Renal pelvis (tissue), 1 donor: ENCODE measurements at regions not wholly inside any gene's neighbourhood (a gene's known extent, or its start where the extent isn't known, plus 50 kb on each side); places are given as distances from the start of the nearest gene placed in this dataset.
"Not testable (repeated sequence)": the region's sequence is repeated elsewhere in the genome, so short reads cannot be mapped to it uniquely, and the experiment has no call there.

Source experiments
- DNase-seq: peaks from one replicate; pipeline ENCODE4 v3.0.0-alpha.2; 2013

- no peak for DNase-seq
Observed at GRCh38 chr16:13453938-13454553, 465.9 kb upstream of the ERCC4 start.

DNA sequence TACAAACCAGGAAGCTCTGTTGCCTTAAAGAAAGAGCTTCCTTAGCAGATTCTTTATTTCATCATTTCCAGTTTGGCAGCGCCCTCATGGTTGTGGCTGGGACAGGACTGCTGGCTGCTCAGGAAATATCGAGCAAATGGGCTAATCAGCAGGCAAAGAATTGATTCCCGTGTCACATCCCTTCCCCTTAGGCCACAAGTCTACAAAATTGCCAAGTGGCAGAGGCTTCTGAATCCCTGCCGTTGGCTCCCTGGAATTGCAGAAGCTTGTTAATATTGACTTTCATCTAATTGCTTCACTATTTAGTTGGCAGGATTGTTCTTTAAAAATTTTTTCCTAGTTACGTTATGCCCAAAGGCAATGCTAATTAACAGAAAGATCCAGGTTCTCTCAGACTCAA is 456.3 kb upstream of the ERCC4 start:
- DNase-seq = no peak

DNA sequence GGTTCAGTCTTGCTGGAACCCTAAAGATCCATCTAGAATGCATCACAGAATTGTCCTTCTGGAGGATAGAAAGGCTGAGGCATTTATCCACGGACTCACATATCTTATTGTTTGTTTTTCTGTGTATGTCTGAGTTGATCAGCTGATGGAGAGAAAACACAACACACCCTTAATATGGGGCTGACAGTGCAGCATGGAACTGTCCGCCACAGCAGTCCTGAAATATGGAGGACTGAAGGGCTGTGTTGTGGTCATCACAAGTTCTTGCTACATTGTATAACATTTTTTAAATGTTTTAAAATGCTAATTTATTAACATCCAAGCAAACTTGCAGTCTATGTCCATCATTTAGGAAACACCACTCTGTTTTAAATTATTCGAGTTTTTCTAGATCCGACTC is 448.9 kb upstream of the ERCC4 start:
- peak; percentile 29 for DNase-seq

GRCh38 chr16:13478991-13479390 is 441.0 kb upstream of the ERCC4 start:
- DNase-seq = no peak

- no peak for DNase-seq
Observed at GRCh38 chr16:13479549-13479948, 440.4 kb upstream of the ERCC4 start.

GRCh38 chr16:13480801-13481200 is 439.2 kb upstream of the ERCC4 start:
- no peak for DNase-seq

DNA sequence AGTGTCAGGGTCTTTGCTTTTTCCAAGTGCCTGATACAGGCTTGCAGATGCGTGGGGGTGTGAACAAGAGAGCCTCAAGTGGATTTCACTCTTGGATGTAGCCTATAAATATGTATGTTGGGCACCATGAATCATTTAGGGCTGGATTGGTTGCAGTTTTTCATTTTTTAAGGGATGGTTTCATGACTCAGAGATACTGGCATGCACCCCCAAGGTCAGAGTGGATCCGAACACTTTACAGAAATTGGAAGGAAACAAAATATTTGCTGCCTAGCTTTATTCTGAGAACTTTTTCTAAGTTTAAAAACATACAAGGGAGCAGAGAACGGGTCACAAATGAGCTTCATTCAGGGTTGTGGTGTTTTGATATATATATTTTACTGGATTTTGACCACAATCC is 436.8 kb upstream of the ERCC4 start:
- no peak for DNase-seq

GRCh38 chr16:13489416-13489815 is 430.5 kb upstream of the ERCC4 start:
- DNase-seq = not testable (repeated sequence)

DNA sequence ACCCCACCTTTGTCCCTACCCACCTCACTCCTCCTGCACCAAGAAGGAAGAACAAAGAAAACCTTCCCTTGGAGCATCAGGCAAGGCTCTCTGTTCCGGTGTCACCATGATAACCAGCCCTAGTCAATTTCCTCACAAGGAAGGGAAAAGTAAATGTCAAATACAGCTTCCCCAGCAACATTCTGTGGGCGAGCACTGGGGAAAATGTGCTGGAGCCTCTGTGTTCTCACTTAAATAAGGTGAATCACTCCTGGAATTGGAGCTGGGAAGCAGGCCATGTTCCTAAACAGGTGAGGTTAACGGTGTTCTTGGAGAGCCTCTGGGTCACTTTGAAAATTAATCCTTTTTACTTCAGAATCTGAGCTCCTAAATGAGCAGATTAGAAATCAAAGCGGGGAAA is 427.9 kb upstream of the ERCC4 start:
- no peak for DNase-seq

DNA sequence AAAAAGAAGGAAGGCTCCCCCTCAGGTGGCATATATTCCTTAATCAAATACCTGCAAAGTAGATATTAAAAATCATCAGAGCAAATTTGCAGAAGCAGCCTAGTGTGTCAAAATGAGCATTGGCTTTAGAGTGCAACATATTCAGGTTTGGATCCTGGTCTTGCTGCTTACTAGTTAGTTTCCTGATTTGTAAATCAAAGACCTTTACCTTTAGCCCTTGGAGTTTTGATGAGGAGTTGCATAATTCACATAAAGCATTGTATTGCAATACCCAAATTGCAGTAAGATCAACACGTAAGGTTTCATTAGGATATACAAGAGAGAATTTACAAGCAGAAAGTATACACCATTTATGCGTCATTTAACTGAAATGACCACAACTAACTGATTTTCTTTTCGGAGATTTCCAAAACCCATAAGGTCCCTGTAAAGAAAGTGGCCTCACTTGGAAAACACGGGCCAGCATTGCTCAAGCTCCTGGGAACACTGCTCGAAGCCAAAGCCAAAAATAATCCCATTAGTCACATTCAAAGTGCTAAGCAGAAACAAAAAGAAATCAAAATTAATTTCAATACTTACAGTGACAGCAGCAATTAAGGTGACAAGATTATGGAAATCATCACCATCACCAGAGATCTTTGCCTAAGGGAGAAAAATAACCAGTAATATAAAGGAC is 415.9 kb upstream of the ERCC4 start:
- no peak for DNase-seq

DNA sequence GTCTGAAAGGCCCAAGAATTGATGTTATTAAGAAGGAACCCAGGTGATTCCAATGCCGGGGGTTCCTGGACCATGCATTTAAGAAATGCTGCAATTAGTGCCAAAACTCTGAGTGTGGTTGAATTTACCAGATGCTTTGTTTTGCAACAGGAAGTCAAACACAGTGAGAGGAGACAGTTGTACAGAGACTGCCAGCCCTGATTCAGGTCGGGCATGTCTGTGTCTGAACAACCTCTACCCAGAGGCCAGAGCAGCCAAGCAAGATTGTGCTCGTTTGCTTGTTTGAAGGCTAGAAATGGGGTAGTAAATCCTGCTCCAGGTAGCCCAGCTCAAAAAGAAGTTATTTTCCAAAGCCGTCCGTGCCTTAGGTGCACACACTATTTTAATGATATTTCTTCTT is 412.4 kb upstream of the ERCC4 start:
- DNase-seq = no peak

- DNase-seq = no peak
Observed at GRCh38 chr16:13510425-13511151, 409.4 kb upstream of the ERCC4 start.

GRCh38 chr16:13517841-13518240 is 402.1 kb upstream of the ERCC4 start:
- DNase-seq = no peak

DNA sequence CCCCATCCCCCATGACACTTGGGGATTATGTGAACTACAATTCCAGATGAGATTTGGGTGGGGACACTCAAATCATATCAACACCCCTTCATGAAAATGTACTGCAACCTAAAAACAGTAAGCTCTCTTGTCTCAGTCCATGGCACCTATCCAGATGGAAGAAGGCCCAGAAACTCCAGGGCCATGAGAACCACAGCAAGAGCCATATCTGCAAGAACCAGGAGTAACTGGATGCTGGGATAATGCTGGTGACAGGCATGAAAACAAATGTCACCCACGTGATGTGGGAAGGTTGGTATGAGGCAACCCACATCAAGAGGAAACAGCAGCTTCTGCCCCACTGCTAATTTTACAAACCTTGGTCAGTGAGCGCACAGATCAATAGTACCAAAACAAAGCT is 400.1 kb upstream of the ERCC4 start:
- no peak for DNase-seq

- no peak for DNase-seq
Observed at GRCh38 chr16:13521356-13521755, 398.6 kb upstream of the ERCC4 start.

DNA sequence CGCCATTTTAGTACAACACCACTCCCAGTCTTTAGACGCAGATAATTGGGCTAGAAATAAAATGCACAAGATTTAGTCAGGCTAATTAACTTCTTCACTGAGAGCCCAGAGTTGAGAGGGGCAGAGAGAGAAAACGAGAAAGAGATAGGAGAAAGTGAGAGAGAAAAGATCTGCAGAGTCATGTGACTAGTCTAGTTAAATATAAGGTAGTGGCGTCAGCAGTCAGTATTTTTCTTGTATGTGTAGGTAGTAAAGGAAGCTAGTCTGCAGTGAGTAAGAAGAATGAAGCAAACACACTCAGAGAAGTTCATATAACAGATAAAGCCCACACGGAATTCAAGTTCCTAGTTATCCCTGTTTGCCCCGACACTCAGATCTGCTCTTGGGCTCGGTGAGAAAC is 392.6 kb upstream of the ERCC4 start:
- no peak for DNase-seq

DNA sequence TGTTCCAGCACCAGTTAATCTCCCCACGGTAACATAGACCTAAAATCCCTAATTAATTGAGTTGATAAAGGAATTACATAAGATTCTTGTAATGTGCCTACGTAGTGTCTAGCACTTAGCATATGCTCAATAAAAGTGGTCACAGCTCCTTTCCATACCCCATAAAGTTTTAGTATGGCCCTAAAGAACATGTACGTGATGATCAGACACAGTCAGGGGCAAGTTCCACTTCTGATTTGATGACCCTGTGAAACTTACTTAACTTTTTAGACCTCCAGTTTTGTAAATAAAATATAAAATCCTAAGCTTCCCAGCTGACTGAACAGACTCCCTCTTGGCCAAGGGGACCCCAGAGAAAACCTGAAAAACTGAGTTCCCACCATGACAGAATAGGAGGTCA is 391.3 kb upstream of the ERCC4 start:
- no peak for DNase-seq

DNA sequence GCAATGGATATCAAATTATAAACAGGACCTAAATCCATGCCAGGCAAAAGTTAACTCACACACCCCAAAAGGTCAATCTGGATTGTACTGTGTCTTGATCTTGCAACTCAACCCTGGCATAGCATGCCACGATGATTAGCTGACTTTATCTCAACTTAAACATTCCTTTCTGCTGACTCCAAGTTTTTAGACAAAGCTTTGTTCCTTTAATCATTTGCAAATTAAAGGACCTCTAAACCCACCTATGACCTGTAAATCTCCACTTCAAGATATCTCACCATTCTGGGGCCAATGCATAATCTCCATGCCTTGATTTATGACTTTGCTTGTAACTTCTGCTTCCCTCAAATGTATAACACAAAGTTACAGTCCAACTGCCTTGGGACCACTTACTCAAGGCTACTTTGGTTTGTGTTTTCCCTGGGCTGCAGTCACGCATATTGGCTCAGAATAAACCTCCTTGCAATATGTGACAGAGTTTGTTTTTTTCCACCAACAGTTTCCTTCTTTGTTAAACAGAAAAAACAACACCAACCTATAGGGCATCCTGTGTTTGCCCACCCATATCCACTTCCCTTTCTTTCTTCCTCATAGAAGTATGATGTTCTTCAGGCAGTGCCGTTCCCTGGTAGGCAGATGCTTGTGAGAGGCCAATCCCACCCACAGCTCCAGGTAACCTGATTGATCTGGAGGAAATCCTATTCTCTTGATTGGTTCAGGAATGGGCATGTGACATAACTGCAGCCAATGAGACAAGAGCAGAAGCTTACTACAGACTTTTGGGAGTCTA is 390.6 kb upstream of the ERCC4 start:
- no peak for DNase-seq

DNA sequence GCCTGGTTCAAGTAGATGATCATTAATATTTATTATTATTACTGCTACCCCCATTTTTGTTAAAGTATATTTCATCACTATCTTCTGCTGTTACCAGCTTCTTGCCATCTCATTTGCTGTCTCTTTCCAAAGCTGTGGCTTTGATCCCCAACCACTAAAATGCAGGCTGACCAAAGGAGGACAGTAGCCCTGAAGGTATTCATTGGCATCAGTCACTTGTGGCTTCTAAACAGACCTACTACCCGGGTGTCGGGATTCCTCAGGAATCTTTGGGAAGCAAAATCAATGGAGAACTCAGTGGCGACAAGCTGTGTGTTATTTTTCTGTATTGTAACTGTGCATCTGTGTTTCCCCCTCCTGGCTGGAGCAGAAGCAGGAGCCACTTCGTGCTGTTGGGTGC is 379.2 kb upstream of the ERCC4 start:
- no peak for DNase-seq

GRCh38 chr16:13542284-13542683 is 377.7 kb upstream of the ERCC4 start:
- DNase-seq = no peak

DNA sequence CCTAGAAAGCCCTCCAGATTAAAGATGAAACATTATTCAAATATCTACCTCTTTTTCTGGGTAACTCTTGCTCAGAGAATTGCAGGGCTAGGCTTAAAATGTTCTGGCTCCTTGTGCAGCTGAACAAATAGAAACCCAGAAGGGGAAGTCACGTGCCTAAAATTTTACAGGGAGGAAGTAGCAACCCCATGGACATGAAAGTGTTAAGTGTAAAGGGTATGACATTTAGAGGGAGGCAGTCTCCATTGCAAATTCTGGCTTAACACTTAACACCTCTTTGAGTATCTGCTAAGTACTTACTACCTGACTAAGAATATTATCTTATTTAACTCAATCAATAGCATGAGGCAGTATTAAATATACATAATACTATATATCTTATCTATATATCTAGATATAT is 376.1 kb upstream of the ERCC4 start:
- DNase-seq = no peak

GRCh38 chr16:13545271-13545670 is 374.7 kb upstream of the ERCC4 start:
- no peak for DNase-seq

DNA sequence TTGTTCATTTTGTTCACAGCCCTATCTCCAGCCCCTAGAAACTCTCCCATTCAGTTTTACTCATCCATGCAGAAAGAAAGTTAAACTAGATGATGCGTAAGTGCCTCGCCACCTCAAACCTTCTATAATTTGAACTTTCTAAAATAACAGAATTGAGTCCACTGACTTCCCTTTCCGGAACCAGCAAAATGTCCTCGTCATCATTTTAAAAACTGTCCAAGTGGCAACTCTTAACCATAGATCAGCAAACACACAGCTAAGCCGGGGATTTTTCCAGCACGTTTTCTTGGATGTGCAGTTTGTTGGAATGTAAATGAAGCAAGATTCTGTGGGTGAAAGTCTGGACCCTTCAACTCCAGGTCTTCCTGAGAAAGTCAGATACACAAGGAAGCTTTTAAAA is 369.7 kb upstream of the ERCC4 start:
- DNase-seq = no peak
